H1 (cell line): ENCODE measurements at regions not wholly inside any gene's neighbourhood (a gene's known extent, or its start where the extent isn't known, plus 50 kb on each side); places are given as distances from the start of the nearest gene placed in this dataset.

Source experiments
- ASH2L ChIP-seq: fragments of 200-600, 300-600 bp; sonication (generic); IDR thresholded peaks from one replicate; pipeline ENCODE4 v1.7.1; 2017; ENCODE audit warnings: low read length
- ATF3 ChIP-seq: IDR thresholded peaks from 2 replicates; pipeline ENCODE4 v1.6.1; 2011; ENCODE audit warnings: low read depth, mild to moderate bottlenecking, low read length; ENCODE audit not compliant: insufficient read depth
- BRCA1 ChIP-seq: IDR thresholded peaks from 2 replicates; pipeline ENCODE4 v1.6.1; 2012; ENCODE audit warnings: low read depth, low read length, improper control_type of control experiment
- CEBPB ChIP-seq: IDR thresholded peaks from 2 replicates; pipeline ENCODE4 v1.6.1; 2012; ENCODE audit warnings: low read depth, low read length
- FOSL1 ChIP-seq: IDR thresholded peaks from 2 replicates; pipeline ENCODE4 v1.6.1; 2011; ENCODE audit warnings: mild to moderate bottlenecking, low read depth, low read length, moderate library complexity; ENCODE audit not compliant: insufficient read depth
- PHF8 ChIP-seq: fragments of 200-600 bp; sonication (generic); conservative IDR thresholded peaks from 2 replicates; pipeline ENCODE4 v1.7.1; 2012; ENCODE audit warnings: low read depth, mild to moderate bottlenecking, inconsistent platforms, low read length, moderate library complexity
- POLR2AphosphoS5 ChIP-seq: IDR thresholded peaks from 2 replicates; pipeline ENCODE4 v1.6.1; 2011; ENCODE audit warnings: low read depth, low read length
- RBBP5 ChIP-seq: IDR thresholded peaks from 2 replicates; pipeline ENCODE4 v1.7.1; 2012; ENCODE audit warnings: low read depth, mild to moderate bottlenecking, inconsistent platforms, low read length, moderate library complexity, borderline replicate concordance
- TAF1 ChIP-seq: IDR thresholded peaks from 2 replicates; pipeline ENCODE4 v1.6.1; 2011; ENCODE audit warnings: mild to moderate bottlenecking, low read depth, low read length
- ZNF274 ChIP-seq: IDR thresholded peaks from 2 replicates; pipeline ENCODE4 v1.7.0; 2012; ENCODE audit warnings: low read length, borderline replicate concordance; ENCODE audit errors: extremely low read depth

DNA sequence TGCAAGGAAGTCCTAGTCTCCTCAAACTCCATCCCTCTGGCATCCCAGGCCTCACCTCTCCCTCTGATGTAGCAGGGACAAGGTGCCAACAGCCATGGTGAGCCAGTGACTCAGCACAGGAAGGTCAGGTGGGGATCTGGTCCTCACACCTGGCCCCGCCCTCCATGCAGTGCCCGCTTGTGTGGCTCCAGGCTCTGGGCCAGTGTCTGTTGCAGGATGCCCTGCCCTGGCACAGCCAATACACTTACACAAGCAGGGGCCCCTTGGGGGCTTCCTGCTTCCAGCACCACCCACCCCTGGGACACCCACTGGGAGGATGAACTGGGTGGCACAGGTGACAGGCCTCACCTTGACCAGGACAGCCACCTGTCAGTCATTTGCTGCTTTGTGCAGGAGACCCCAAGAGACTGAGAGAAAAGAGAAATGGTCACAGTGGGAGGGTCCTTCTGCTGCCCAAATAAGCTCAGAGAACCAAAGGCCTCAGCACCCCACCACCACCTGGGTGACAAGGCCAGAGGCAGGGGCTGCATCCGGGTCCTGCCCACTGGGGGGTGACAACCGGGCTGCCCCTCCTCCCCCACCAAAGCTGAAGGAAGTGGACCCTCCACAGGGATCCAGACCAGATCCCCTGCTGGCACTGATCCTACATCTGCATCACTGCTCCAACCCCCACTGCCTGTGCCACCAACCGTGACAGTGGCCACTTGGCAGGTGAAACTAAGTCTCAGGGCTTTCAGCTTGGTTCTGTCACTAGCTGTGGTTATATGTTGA is 658.8 kb upstream of the DEFB115 start (continued):
- no peak for TF ChIP-seq BRCA1
- TF ChIP-seq PHF8, result no peak
- TF ChIP-seq RBBP5, result no peak
- no peak for TF ChIP-seq TAF1
- TF ChIP-seq FOSL1, result no peak
- no peak for TF ChIP-seq ASH2L
- no peak for TF ChIP-seq ZNF274
- no peak for TF ChIP-seq POLR2AphosphoS5
- TF ChIP-seq ATF3, result no peak
- no peak for TF ChIP-seq CEBPB
- TF ChIP-seq, all 59 proteins: peak for 0
